ENCODE measurements at regions not wholly inside any gene's neighbourhood (a gene's known extent, or its start where the extent isn't known, plus 50 kb on each side); places are given as distances from the start of the nearest gene placed in this dataset.

DNA sequence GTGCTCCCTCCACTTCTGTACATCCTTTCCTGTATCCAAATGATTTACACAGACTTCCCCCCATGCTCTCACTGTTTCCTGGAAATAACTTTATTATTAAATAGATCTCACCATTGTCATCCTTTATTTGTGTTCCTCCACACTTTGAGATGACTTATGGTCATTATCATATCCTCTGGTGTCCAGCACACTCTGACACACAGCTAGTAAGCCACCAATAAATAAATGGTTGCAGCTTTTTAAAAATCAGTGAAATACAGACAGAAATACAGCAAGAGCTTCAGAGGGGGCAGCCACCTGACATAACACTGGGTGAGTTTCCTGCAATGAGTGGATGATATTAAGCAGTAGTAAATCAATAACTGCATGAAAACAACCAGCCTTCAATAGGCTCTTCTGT is 2036.4 kb upstream of the AGA start:
- ChIA-PET POLR2A (no interaction called here), CTCF (ENCODE audit: low intra/inter-chr PET ratio, low total read pairs) (no interaction called here)

More for the DNA sequence above, 2036.4 kb upstream of the AGA start:
- in situ Hi-C loops (cut with HindIII; ENCODE audit: extremely low pct_ligation_motif_present, low pct_unique_long_range_greater_than_20kb) (no loop called here), intact Hi-C loops (cut with micrococcal nuclease; ENCODE audit: unreplicated experiment) (no loop called here)
- Histone ChIP-seq H3K9ac (ENCODE audit: insufficient read depth, low read depth, low read length) (no peak overlapping the region), H3K27me3 (ENCODE audit: control insufficient read depth in 1 of 2, insufficient read depth in 2 of 2, low read length in 2 of 2) (no peaks in the 10 kb centered on the region), H4K20me1 (ENCODE audit: insufficient read depth, low read length) (no peaks in the 10 kb centered on the region), H3K27ac (ENCODE audit: extremely low read length, insufficient read depth, low read length) (no peak overlapping the region), H2AFZ (ENCODE audit: low read length) (no peak overlapping the region), H3K4me2 (ENCODE audit: low read depth, low read length) (no peak overlapping the region), H3K36me3 (replicated peaks in 1 of 2; ENCODE audit: control insufficient read depth in 1 of 2, insufficient read depth in 2 of 2, low read length in 2 of 2) (no peaks in the 10 kb centered on the region), H3K4me1 (ENCODE audit: insufficient read depth, low read length) (no peaks in the 10 kb centered on the region), H3K9me3 (ENCODE audit: low read length) (peaks cover 5% of the 10 kb centered on the region; the same call in 1 of the 2 replicates), H3K79me2 (ENCODE audit: insufficient read depth, low read length) (no peaks in the 10 kb centered on the region), H3K4me3 (replicated peaks in 1 of 3; ENCODE audit: insufficient read depth in 1 of 3, low read depth in 2 of 3, low read length in 3 of 3) (no peak overlapping the region)
- no peak for DNase-seq (ENCODE audit: low spot score)
- no peak for FAIRE-seq
- TF ChIP-seq ZNF775 (CRISPR knock-in tag; IDR thresholded peaks at IDR 0.05; ENCODE audit: borderline replicate concordance) (no peak), POLR2G (IDR thresholded peaks at IDR 0.05; ENCODE audit: low read depth, low read length) (no peak), ATRX (CRISPR knock-in tag; IDR thresholded peaks at IDR 0.05; ENCODE audit: borderline replicate concordance) (no peak)
- TF ChIP-seq, protein P1, sequence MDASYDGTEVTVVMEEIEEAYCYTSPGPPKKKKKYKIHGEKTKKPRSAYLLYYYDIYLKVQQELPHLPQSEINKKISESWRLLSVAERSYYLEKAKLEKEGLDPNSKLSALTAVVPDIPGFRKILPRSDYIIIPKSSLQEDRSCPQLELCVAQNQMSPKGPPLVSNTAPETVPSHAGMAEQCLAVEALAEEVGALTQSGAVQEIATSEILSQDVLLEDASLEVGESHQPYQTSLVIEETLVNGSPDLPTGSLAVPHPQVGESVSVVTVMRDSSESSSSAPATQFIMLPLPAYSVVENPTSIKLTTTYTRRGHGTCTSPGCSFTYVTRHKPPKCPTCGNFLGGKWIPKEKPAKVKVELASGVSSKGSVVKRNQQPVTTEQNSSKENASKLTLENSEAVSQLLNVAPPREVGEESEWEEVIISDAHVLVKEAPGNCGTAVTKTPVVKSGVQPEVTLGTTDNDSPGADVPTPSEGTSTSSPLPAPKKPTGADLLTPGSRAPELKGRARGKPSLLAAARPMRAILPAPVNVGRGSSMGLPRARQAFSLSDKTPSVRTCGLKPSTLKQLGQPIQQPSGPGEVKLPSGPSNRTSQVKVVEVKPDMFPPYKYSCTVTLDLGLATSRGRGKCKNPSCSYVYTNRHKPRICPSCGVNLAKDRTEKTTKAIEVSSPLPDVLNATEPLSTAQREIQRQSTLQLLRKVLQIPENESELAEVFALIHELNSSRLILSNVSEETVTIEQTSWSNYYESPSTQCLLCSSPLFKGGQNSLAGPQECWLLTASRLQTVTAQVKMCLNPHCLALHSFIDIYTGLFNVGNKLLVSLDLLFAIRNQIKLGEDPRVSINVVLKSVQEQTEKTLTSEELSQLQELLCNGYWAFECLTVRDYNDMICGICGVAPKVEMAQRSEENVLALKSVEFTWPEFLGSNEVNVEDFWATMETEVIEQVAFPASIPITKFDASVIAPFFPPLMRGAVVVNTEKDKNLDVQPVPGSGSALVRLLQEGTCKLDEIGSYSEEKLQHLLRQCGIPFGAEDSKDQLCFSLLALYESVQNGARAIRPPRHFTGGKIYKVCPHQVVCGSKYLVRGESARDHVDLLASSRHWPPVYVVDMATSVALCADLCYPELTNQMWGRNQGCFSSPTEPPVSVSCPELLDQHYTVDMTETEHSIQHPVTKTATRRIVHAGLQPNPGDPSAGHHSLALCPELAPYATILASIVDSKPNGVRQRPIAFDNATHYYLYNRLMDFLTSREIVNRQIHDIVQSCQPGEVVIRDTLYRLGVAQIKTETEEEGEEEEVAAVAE (CRISPR knock-in tag; IDR thresholded peaks at IDR 0.05; ENCODE audit: borderline replicate concordance), result no peak
- no TSS peak for BruUV-seq (replicated peaks)
- no peak for ATAC-seq

Data from HepG2 (cell line).